DOHH2 (cell line): ENCODE measurements at regions not wholly inside any gene's neighbourhood (a gene's known extent, or its start where the extent isn't known, plus 50 kb on each side); places are given as distances from the start of the nearest gene placed in this dataset.

Experiments
- H3F3A ChIP-seq: fragments of 200-600 bp; sonication (generic), shearing (Covaris generic); 2 replicates; pipeline ENCODE4 v1.6.0; 2016; ENCODE audit warnings: antibody characterized with exemption, mild to moderate bottlenecking; ENCODE audit not compliant: control insufficient read depth, insufficient read depth
- H3K27ac ChIP-seq: fragments of 200-600 bp; sonication (generic); 2 replicates; pipeline ENCODE4 v1.5.1; 2014; ENCODE audit warnings: low read depth, mild to moderate bottlenecking, low read length, moderate library complexity
- H3K27me3 ChIP-seq: fragments of 200-600 bp; sonication (generic); 2 replicates; pipeline ENCODE4 v1.6.1; 2014; ENCODE audit warnings: mild to moderate bottlenecking, low read length, mixed read lengths; ENCODE audit not compliant: control insufficient read depth
- H3K36me3 ChIP-seq: fragments of 200-600 bp; sonication (generic); 2 replicates; pipeline ENCODE4 v1.6.1; 2014; ENCODE audit warnings: mild to moderate bottlenecking, low read length, moderate library complexity, mixed read lengths; ENCODE audit not compliant: control insufficient read depth
- H3K4me1 ChIP-seq: fragments of 200-600 bp; sonication (generic); 2 replicates; pipeline ENCODE4 v1.6.1; 2014; ENCODE audit warnings: mild to moderate bottlenecking, low read length, mixed read lengths; ENCODE audit not compliant: control insufficient read depth
- H3K4me2 ChIP-seq: fragments of 200-600 bp; sonication (generic); 2 replicates; pipeline ENCODE4 v1.6.0; 2014; ENCODE audit warnings: mild to moderate bottlenecking, low read length, moderate library complexity
- H3K4me3 ChIP-seq: fragments of 200-600 bp; sonication (generic); 2 replicates; pipeline ENCODE4 v1.5.1; 2014; ENCODE audit warnings: mild to moderate bottlenecking, low read length, mixed read lengths
- H3K79me2 ChIP-seq: fragments of 200-600 bp; sonication (generic); 2 replicates; pipeline ENCODE4 v1.6.1; 2014; ENCODE audit warnings: mild to moderate bottlenecking, low read length, mixed read lengths; ENCODE audit not compliant: control insufficient read depth
- H3K9me2 ChIP-seq: fragments of 200-600 bp; sonication (generic); replicated peaks from 2 replicates; pipeline ENCODE4 v1.6.1; 2014; ENCODE audit warnings: mild to moderate bottlenecking, low read length, mixed read lengths; ENCODE audit not compliant: control insufficient read depth
- H3K9me3 ChIP-seq: fragments of 200-600 bp; sonication (generic); 2 replicates; pipeline ENCODE4 v1.6.1; 2014; ENCODE audit warnings: antibody characterized with exemption, low read length, mixed read lengths; ENCODE audit not compliant: control insufficient read depth, insufficient read depth
- H4K20me1 ChIP-seq: fragments of 200-600 bp; sonication (generic); 2 replicates; pipeline ENCODE4 v1.6.0; 2014; ENCODE audit warnings: low read depth, mild to moderate bottlenecking, antibody characterized with exemption, low read length, moderate library complexity; ENCODE audit not compliant: control insufficient read depth, insufficient read depth
- CTCF ChIP-seq: fragments of 200-600 bp; sonication (generic); IDR thresholded peaks from one replicate; pipeline ENCODE4 v1.5.1; 2014; ENCODE audit warnings: antibody characterized with exemption, mild to moderate bottlenecking, low read depth, low read length; ENCODE audit not compliant: poor library complexity, severe bottlenecking
- EZH2phosphoT487 ChIP-seq: fragments of 200-600 bp; sonication (generic); IDR thresholded peaks from 2 replicates; pipeline ENCODE4 v1.6.1; 2017; ENCODE audit warnings: borderline replicate concordance, mild to moderate bottlenecking, antibody characterized with exemption, low read length, moderate library complexity, mixed read lengths

- Histone ChIP-seq H3K27me3 (no peaks in the 10 kb centered on the region), H4K20me1 (no peaks in the 10 kb centered on the region), H3F3A (no peaks in the 10 kb centered on the region), H3K4me3 (no peak overlapping the region), H3K4me2 (no peak overlapping the region), H3K36me3 (no peaks in the 10 kb centered on the region), H3K9me3 (no peaks in the 10 kb centered on the region), H3K4me1 (no peaks in the 10 kb centered on the region), H3K9me2 (no peaks in the 10 kb centered on the region), H3K79me2 (no peaks in the 10 kb centered on the region), H3K27ac (no peak overlapping the region)
- no peak for TF ChIP-seq CTCF
- no peak for TF ChIP-seq EZH2phosphoT487
These were observed 617.6 kb downstream of the ADCYAP1 start for GRCh38 chr18:1522249-1522615.

GRCh38 chr18:1526991-1527390 is 622.3 kb downstream of the ADCYAP1 start:
- Histone ChIP-seq H3K9me3 (no peaks in the 10 kb centered on the region), H3K4me1 (no peaks in the 10 kb centered on the region), H3K4me3 (no peak overlapping the region), H3F3A (no peaks in the 10 kb centered on the region), H3K9me2 (no peaks in the 10 kb centered on the region), H3K27ac (no peak overlapping the region), H3K79me2 (no peaks in the 10 kb centered on the region), H3K4me2 (no peak overlapping the region), H3K27me3 (no peaks in the 10 kb centered on the region), H4K20me1 (no peaks in the 10 kb centered on the region), H3K36me3 (no peaks in the 10 kb centered on the region)
- no peak for TF ChIP-seq CTCF
- TF ChIP-seq EZH2phosphoT487 = no peak

- H3K4me2 ChIP-seq = no peak overlapping the region
- no peak overlapping the region for H3K27ac ChIP-seq
- H3K4me1 ChIP-seq = no peaks in the 10 kb centered on the region
- no peaks in the 10 kb centered on the region for H3K36me3 ChIP-seq
- H3F3A ChIP-seq = no peaks in the 10 kb centered on the region
- H3K9me2 ChIP-seq = no peaks in the 10 kb centered on the region
- H3K9me3 ChIP-seq = no peaks in the 10 kb centered on the region
- H3K4me3 ChIP-seq = no peak overlapping the region
- TF ChIP-seq EZH2phosphoT487 (no peak), CTCF (no peak)
- no peaks in the 10 kb centered on the region for H3K79me2 ChIP-seq
- H3K27me3 ChIP-seq = no peaks in the 10 kb centered on the region
- no peaks in the 10 kb centered on the region for H4K20me1 ChIP-seq
These were observed 623.1 kb downstream of the ADCYAP1 start for GRCh38 chr18:1527805-1528204.

GRCh38 chr18:1528447-1528846 is 623.8 kb downstream of the ADCYAP1 start:
- Histone ChIP-seq H3K27ac (no peak overlapping the region), H3K36me3 (no peaks in the 10 kb centered on the region), H4K20me1 (no peaks in the 10 kb centered on the region), H3K9me3 (no peaks in the 10 kb centered on the region), H3K79me2 (no peaks in the 10 kb centered on the region), H3F3A (no peaks in the 10 kb centered on the region), H3K4me1 (no peaks in the 10 kb centered on the region), H3K27me3 (no peaks in the 10 kb centered on the region), H3K4me2 (no peak overlapping the region), H3K9me2 (no peaks in the 10 kb centered on the region), H3K4me3 (no peak overlapping the region)
- no peak for TF ChIP-seq EZH2phosphoT487
- TF ChIP-seq CTCF = no peak
